ENCODE measurements at regions not wholly inside any gene's neighbourhood (a gene's known extent, or its start where the extent isn't known, plus 50 kb on each side); places are given as distances from the start of the nearest gene placed in this dataset.

GRCh38 chr9:12874395-12874794 is 99.6 kb downstream of the LURAP1L start:
- TF ChIP-seq GATA1 (IDR thresholded peaks at IDR 0.05; ENCODE audit: low read depth, low read length): no peak
- no peak for TF ChIP-seq POLR2A (IDR thresholded peaks at IDR 0.05; ENCODE audit: low read length)
- DNase-seq: no peak

DNA sequence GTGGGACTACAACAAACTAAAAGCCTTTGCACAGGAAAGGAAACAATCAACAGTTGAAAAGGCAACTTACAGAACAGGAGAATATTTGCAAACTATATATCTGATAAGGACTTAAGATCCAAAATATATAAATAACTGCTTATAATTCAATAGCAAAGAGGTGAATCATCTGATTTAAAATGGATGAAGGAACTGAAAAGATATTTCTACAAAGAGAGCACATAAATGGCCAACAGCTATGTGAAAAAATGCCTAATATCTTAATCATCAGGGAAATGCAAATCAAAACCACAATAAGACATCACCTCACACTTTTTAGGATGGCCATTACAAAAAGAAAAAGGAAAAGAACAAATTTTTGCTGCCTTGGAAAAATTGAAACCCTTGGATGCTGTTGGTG is 100.4 kb downstream of the LURAP1L start:
- DNase-seq: no peak
- TF ChIP-seq GATA1 (IDR thresholded peaks at IDR 0.05; ENCODE audit: low read depth, low read length) (no peak), POLR2A (IDR thresholded peaks at IDR 0.05; ENCODE audit: low read length) (no peak)

GRCh38 chr9:12876872-12877271 is 102.1 kb downstream of the LURAP1L start:
- no peak for TF ChIP-seq GATA1 (IDR thresholded peaks at IDR 0.05; ENCODE audit: low read depth, low read length)
- TF ChIP-seq POLR2A (IDR thresholded peaks at IDR 0.05; ENCODE audit: low read length): no peak
- no peak for DNase-seq

GRCh38 chr9:12878351-12878978 is 103.6 kb downstream of the LURAP1L start:
- TF ChIP-seq GATA1 (IDR thresholded peaks at IDR 0.05; ENCODE audit: low read depth, low read length) (no peak), POLR2A (IDR thresholded peaks at IDR 0.05; ENCODE audit: low read length) (no peak)
- DNase-seq: no peak

- no peak for DNase-seq
- TF ChIP-seq POLR2A (IDR thresholded peaks at IDR 0.05; ENCODE audit: low read length) (no peak), GATA1 (IDR thresholded peaks at IDR 0.05; ENCODE audit: low read depth, low read length) (no peak)
These were observed 105.1 kb downstream of the LURAP1L start for GRCh38 chr9:12879961-12880360.

- TF ChIP-seq POLR2A (IDR thresholded peaks at IDR 0.05; ENCODE audit: low read length): no peak
- TF ChIP-seq GATA1 (IDR thresholded peaks at IDR 0.05; ENCODE audit: low read depth, low read length): no peak
- no peak for DNase-seq
These were observed 105.7 kb downstream of the LURAP1L start for GRCh38 chr9:12880406-12881015.

GRCh38 chr9:12882430-12882829 is 107.6 kb downstream of the LURAP1L start:
- no peak for DNase-seq
- TF ChIP-seq POLR2A (IDR thresholded peaks at IDR 0.05; ENCODE audit: low read length) (no peak), GATA1 (IDR thresholded peaks at IDR 0.05; ENCODE audit: low read depth, low read length) (no peak)

DNA sequence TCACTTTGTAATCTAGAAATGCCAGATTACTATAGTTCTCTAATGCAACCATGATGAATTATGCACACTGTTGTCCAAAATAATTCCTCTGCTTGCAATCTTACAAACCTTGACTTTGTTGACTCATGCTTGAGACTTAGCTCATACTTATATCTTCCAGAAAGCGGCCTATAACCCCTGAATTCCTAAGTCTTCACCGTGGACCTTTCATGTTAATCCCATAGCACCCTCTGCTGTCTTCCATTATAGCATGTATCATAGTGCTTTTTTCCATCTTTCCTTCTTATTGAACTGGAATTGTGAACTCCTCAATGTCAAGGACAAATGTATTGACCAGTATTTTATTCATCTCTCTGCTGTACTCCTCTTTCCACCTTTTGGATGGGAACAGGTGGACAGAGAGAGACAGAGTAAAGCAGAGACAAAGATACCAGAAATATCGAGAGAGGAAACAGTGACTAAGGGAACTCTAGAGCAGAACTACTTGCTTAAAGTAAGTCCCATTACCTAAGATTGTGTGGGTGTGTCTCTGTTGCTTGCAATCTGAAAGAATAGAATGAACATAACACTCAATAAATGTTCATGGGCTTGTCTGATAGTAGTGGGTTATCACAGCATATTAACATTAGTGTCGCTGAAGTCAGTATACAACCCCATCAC is 110.0 kb downstream of the LURAP1L start:
- no peak for DNase-seq
- no peak for TF ChIP-seq POLR2A (IDR thresholded peaks at IDR 0.05; ENCODE audit: low read length)
- no peak for TF ChIP-seq GATA1 (IDR thresholded peaks at IDR 0.05; ENCODE audit: low read depth, low read length)

GRCh38 chr9:12889402-12890106 is 114.7 kb downstream of the LURAP1L start:
- no peak for TF ChIP-seq POLR2A (IDR thresholded peaks at IDR 0.05; ENCODE audit: low read length)
- no peak for TF ChIP-seq GATA1 (IDR thresholded peaks at IDR 0.05; ENCODE audit: low read depth, low read length)
- DNase-seq: no peak

DNA sequence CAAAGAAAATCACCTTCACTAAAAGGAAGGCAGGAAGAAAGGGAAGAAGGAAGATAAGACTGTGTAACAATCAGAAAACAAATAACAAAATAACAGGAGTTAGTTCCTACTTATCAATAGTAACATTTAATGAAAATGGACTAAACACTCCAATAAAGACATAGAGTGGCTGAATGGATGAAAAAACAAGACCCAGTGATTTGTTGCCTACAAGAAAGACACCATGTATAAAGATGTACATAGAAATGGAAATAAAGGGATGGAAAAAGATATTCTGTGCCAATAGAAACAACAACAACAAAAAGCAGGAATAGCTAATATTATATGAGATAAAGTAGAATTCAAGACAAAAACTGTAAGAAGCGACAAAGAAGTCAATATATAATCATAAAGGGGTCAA is 116.8 kb downstream of the LURAP1L start:
- DNase-seq: no peak
- no peak for TF ChIP-seq POLR2A (IDR thresholded peaks at IDR 0.05; ENCODE audit: low read length)
- no peak for TF ChIP-seq GATA1 (IDR thresholded peaks at IDR 0.05; ENCODE audit: low read depth, low read length)

GRCh38 chr9:12903316-12903715 is 128.5 kb downstream of the LURAP1L start:
- TF ChIP-seq GATA1 (IDR thresholded peaks at IDR 0.05; ENCODE audit: low read depth, low read length): no peak
- TF ChIP-seq POLR2A (IDR thresholded peaks at IDR 0.05; ENCODE audit: low read length): no peak
- no peak for DNase-seq

DNA sequence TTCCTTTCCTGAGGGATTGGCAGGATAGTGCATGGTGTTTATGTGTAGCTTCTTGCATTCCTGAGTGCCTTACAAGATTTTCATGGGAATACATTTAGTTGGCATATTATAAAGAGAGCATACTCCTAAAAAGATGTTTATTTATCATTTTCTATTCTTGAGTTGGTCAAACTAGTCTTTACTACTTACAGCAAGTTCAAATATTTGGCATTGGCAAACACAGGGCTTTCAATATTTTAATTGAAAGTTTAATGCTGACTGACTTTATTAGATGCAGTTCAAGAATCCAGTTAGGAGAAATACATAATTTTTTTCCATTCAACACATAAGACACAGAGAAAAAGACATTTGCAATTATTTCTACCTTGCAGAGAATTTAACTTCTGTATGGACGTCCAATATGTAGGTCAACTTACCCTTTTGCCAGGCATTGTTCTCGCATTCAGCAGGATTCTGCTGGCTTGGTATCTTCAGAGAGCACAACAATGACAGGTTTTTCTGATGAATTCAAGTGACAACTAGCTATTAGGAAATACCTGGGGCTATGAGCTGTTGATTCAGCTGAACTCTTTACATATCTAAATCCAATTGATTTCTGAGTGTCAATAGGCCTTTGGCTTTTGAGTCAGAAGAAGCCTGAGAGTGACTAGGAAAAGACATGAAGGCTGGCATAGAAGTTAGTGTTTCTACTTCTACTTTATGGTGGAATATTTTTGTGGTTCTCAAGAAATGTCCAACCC is 129.6 kb downstream of the LURAP1L start:
- DNase-seq: no peak
- no peak for TF ChIP-seq POLR2A (IDR thresholded peaks at IDR 0.05; ENCODE audit: low read length)
- TF ChIP-seq GATA1 (IDR thresholded peaks at IDR 0.05; ENCODE audit: low read depth, low read length): no peak

DNA sequence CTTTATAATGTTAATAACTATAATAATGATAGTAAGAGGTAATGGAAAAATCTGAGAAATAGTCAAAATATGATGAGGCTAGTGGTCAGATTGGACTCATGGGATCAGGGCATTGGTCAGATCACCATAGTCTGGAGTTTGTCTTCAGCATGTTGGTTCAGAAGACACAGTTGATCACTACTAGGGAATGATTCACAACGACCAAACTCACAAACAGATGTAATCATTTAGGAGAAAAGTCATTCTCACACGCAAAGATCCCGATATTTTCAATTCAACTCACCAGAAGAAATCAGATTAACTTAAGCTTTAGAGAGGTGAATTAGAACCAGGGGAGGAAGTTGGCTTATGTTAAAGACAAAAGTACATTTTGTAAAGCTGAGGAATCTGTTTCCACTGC is 131.8 kb downstream of the LURAP1L start:
- no peak for DNase-seq
- TF ChIP-seq POLR2A (IDR thresholded peaks at IDR 0.05; ENCODE audit: low read length) (no peak), GATA1 (IDR thresholded peaks at IDR 0.05; ENCODE audit: low read depth, low read length) (no peak)

GRCh38 chr9:12908895-12909294 is 134.1 kb downstream of the LURAP1L start:
- TF ChIP-seq GATA1 (IDR thresholded peaks at IDR 0.05; ENCODE audit: low read depth, low read length) (no peak), POLR2A (IDR thresholded peaks at IDR 0.05; ENCODE audit: low read length) (no peak)
- no peak for DNase-seq
